Sigmoid colon (tissue), 4 donors: ENCODE measurements at regions not wholly inside any gene's neighbourhood (a gene's known extent, or its start where the extent isn't known, plus 50 kb on each side); places are given as distances from the start of the nearest gene placed in this dataset.

Experiments used
- EP300 ChIP-seq, 4 donors: sonication (generic); formaldehyde crosslinking; IDR thresholded peaks; one replicate each; pipeline ENCODE4 v1.6.1; 2017; ENCODE audit warnings: antibody characterized with exemption in 4 of 4
- POLR2A ChIP-seq, 2 donors: fragments of 450-650 bp; IDR thresholded peaks; one replicate each; pipeline ENCODE4 v1.6.1; 2016; ENCODE audit warnings: antibody characterized with exemption in 2 of 2, mild to moderate bottlenecking in 2 of 2, moderate library complexity in 2 of 2

GRCh38 chr16:81165411-81166097 is 69.4 kb upstream of the GCSH start:
- TF ChIP-seq EP300 (IDR thresholded peaks at IDR 0.05) (no peak), POLR2A (IDR thresholded peaks at IDR 0.05) (no peak)
